ENCODE measurements at regions not wholly inside any gene's neighbourhood (a gene's known extent, or its start where the extent isn't known, plus 50 kb on each side); places are given as distances from the start of the nearest gene placed in this dataset.

- no peaks in the 10 kb centered on the region for H3K36me3 ChIP-seq (ENCODE audit: insufficient read depth, low read length)
- no peaks in the 10 kb centered on the region for H4K20me1 ChIP-seq (ENCODE audit: insufficient read depth, low read length)
- H3K4me3 ChIP-seq (ENCODE audit: low read depth, low read length, poor library complexity, severe bottlenecking) = no peak overlapping the region
- no peaks in the 10 kb centered on the region for H3K79me2 ChIP-seq (ENCODE audit: insufficient read depth, low read length)
- no peak overlapping the region for H3K9ac ChIP-seq (ENCODE audit: low read length)
- no peak overlapping the region for H2AFZ ChIP-seq (ENCODE audit: low read length)
- TF ChIP-seq CTCF (IDR thresholded peaks at IDR 0.05; ENCODE audit: low read length) = no peak
- no peak for TF ChIP-seq EZH2 (IDR thresholded peaks at IDR 0.05; ENCODE audit: borderline replicate concordance, low read length)
- H3K4me1 ChIP-seq (ENCODE audit: insufficient read depth, low read length, severe bottlenecking) = no peaks in the 10 kb centered on the region
- H3K9me3 ChIP-seq (ENCODE audit: low read length) = no peaks in the 10 kb centered on the region
- no peaks in the 10 kb centered on the region for H3K9me2 ChIP-seq (ENCODE audit: low read depth, low read length)
- no peak overlapping the region for H3K27ac ChIP-seq (ENCODE audit: low read depth, low read length, poor library complexity, severe bottlenecking)
- H3K27me3 ChIP-seq (ENCODE audit: insufficient read depth, low read length) = no peaks in the 10 kb centered on the region
- H3F3A ChIP-seq (ENCODE audit: insufficient read depth, low read length) = no peaks in the 10 kb centered on the region
- no peak overlapping the region for H3K4me2 ChIP-seq (ENCODE audit: low read length)
These were observed 129.9 kb upstream of the FMR1 start for GRCh38 chrX:147781844-147782243.

- no peaks in the 10 kb centered on the region for H3K9me3 ChIP-seq (ENCODE audit: low read length)
- no peaks in the 10 kb centered on the region for H3K36me3 ChIP-seq (ENCODE audit: insufficient read depth, low read length)
- H3K27ac ChIP-seq (ENCODE audit: low read depth, low read length, poor library complexity, severe bottlenecking) = no peak overlapping the region
- H3K27me3 ChIP-seq (ENCODE audit: insufficient read depth, low read length) = no peaks in the 10 kb centered on the region
- H3K9me2 ChIP-seq (ENCODE audit: low read depth, low read length) = no peaks in the 10 kb centered on the region
- H3K4me3 ChIP-seq (ENCODE audit: low read depth, low read length, poor library complexity, severe bottlenecking) = no peak overlapping the region
- TF ChIP-seq EZH2 (IDR thresholded peaks at IDR 0.05; ENCODE audit: borderline replicate concordance, low read length) = no peak
- no peak for TF ChIP-seq CTCF (IDR thresholded peaks at IDR 0.05; ENCODE audit: low read length)
- no peak overlapping the region for H2AFZ ChIP-seq (ENCODE audit: low read length)
- no peaks in the 10 kb centered on the region for H3F3A ChIP-seq (ENCODE audit: insufficient read depth, low read length)
- H3K79me2 ChIP-seq (ENCODE audit: insufficient read depth, low read length) = no peaks in the 10 kb centered on the region
- no peak overlapping the region for H3K4me2 ChIP-seq (ENCODE audit: low read length)
- no peaks in the 10 kb centered on the region for H3K4me1 ChIP-seq (ENCODE audit: insufficient read depth, low read length, severe bottlenecking)
- H4K20me1 ChIP-seq (ENCODE audit: insufficient read depth, low read length) = no peaks in the 10 kb centered on the region
- no peak overlapping the region for H3K9ac ChIP-seq (ENCODE audit: low read length)
These were observed 122.9 kb upstream of the FMR1 start for GRCh38 chrX:147788641-147789350.

- Histone ChIP-seq H3K4me1 (ENCODE audit: insufficient read depth, low read length, severe bottlenecking) (no peaks in the 10 kb centered on the region), H3K4me3 (ENCODE audit: low read depth, low read length, poor library complexity, severe bottlenecking) (no peak overlapping the region), H3K27ac (ENCODE audit: low read depth, low read length, poor library complexity, severe bottlenecking) (no peak overlapping the region), H3K79me2 (ENCODE audit: insufficient read depth, low read length) (no peaks in the 10 kb centered on the region), H3F3A (ENCODE audit: insufficient read depth, low read length) (no peaks in the 10 kb centered on the region), H3K27me3 (ENCODE audit: insufficient read depth, low read length) (no peaks in the 10 kb centered on the region), H3K4me2 (ENCODE audit: low read length) (no peak overlapping the region), H3K36me3 (ENCODE audit: insufficient read depth, low read length) (no peaks in the 10 kb centered on the region), H3K9me3 (ENCODE audit: low read length) (no peaks in the 10 kb centered on the region), H3K9me2 (ENCODE audit: low read depth, low read length) (no peaks in the 10 kb centered on the region), H3K9ac (ENCODE audit: low read length) (no peak overlapping the region), H4K20me1 (ENCODE audit: insufficient read depth, low read length) (no peaks in the 10 kb centered on the region), H2AFZ (ENCODE audit: low read length) (no peak overlapping the region)
- TF ChIP-seq CTCF (IDR thresholded peaks at IDR 0.05; ENCODE audit: low read length) = no peak
These were observed 111.1 kb upstream of the FMR1 start for GRCh38 chrX:147800663-147801062.
